ENCODE measurements at regions not wholly inside any gene's neighbourhood (a gene's known extent, or its start where the extent isn't known, plus 50 kb on each side); places are given as distances from the start of the nearest gene placed in this dataset.

DNA sequence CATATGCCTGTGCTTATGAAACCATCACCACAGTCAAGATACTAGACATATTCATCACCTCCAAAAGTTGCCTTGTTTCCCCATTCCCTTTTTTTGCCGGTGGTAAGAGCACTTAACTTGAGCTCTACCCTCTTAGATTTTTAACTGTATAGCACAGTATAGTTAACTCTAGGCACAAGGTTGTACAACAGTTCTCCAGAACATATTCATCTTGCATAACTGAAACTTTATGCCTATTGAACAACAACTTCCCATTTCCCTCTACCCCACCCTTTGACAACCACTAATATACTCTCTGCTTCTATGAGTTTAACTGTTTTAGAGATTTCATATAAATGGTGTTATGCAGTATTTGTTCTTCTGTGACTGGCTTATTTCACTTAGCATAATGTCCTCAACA lies 119.3 kb downstream of the ASB9 start:
- TF ChIP-seq, protein P1, sequence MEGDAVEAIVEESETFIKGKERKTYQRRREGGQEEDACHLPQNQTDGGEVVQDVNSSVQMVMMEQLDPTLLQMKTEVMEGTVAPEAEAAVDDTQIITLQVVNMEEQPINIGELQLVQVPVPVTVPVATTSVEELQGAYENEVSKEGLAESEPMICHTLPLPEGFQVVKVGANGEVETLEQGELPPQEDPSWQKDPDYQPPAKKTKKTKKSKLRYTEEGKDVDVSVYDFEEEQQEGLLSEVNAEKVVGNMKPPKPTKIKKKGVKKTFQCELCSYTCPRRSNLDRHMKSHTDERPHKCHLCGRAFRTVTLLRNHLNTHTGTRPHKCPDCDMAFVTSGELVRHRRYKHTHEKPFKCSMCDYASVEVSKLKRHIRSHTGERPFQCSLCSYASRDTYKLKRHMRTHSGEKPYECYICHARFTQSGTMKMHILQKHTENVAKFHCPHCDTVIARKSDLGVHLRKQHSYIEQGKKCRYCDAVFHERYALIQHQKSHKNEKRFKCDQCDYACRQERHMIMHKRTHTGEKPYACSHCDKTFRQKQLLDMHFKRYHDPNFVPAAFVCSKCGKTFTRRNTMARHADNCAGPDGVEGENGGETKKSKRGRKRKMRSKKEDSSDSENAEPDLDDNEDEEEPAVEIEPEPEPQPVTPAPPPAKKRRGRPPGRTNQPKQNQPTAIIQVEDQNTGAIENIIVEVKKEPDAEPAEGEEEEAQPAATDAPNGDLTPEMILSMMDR (IDR thresholded peaks at IDR 0.05; ENCODE audit: insufficient read depth, low read length, poor library complexity, severe bottlenecking): no peak
- no peak for TF ChIP-seq EZH2phosphoT487 (conservative IDR thresholded peaks at IDR 0.05; ENCODE audit: low read length)

Measured in SU-DHL-6 (cell line).